HG02588 (cell line): ENCODE measurements at regions not wholly inside any gene's neighbourhood (a gene's known extent, or its start where the extent isn't known, plus 50 kb on each side); places are given as distances from the start of the nearest gene placed in this dataset.
"Not testable (repeated sequence)": the region's sequence is repeated elsewhere in the genome, so short reads cannot be mapped to it uniquely, and the experiment has no call there.

Experiments
- ATAC-seq: cut with Tn5 transposase; IDR thresholded peaks from one replicate; pipeline ENCODE4 v1.9.1; 2021; ENCODE audit warnings: mild to moderate bottlenecking, moderate library complexity; ENCODE audit not compliant: unreplicated experiment

DNA sequence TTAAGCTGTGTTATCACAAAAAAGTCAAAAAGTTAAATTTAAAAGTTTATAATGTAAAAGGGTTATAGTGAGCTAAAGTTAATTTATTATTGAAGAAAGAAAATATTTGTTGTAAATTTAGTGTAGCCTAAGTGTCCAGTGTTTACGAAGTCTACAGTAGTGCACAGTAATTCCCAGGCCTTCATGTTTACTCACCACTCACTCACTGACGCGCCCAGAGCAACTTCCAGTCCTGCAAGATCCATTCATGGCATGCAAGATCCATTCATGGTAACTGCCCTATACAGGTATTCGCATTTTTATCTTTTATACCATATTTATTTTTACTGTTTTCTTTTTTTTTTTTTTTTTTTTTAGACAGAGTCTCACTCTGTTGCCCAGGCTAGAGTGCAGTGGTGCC is 69.5 kb downstream of the TPRA1 start:
- no peak for ATAC-seq

DNA sequence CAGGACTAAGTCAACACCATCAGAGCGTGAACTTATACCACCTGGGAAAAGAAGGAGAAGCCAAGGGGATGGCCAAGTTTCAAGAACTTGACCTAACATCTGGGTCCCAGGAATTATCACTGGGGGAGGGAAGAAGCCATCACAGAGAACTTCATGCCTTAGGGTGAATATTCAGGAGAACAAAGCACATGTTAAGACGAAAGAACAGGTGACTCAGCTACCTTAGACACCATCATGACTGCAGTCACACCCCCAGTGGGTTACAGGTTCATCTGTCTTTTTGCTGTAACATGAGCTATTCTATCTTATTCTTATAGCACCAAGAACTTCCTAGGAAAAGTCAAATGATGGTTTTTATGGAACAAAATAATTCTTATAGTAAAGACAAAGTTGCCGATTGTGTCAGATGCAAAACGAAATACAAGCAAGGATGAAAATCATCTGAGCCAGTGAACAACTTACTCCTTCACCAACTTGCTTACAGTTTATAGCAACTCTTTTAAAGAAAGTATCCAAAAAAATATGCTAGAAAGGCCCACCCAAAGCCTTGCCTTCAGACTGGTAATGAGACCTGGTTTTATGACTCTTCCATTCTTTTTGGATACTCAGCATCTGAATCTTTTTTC is 72.0 kb downstream of the TPRA1 start:
- ATAC-seq = no peak

DNA sequence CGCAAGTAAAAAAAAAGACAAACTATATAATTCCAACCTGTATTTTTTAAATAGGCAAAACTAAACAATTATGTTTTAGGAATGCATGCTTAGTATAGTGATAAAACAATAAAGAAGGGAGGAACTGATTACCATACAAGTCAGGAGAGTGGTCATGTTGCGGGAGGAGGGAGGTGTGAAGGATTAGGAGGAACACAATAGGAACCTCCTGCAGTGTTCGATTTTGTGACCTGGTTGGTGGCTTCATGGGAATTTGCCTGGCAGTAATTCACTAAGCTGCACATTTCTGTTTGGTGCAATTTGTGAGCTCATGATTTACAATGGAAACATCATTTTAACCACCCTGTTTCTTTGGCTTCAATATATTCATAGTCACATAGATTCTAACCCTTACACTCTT is 78.3 kb downstream of the TPRA1 start:
- no peak for ATAC-seq

DNA sequence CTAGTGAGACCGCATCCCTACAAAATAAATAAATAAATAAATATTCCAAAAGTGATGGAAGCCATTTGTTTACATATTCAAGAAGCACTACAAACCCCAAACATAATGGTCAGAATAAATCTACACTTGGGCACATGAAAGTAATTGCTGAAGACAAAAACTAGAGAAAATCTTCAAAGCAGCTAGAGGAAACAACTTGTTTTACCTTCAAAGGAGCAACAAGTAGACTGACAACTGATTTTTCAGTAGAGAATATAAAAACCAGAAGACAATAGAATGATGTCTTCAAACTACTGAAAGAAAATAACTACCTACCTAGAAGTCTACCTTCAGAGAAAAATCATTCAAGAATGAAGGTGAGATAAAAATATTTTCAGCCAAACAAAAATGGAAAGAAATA is 89.4 kb downstream of the TPRA1 start:
- ATAC-seq = no peak

DNA sequence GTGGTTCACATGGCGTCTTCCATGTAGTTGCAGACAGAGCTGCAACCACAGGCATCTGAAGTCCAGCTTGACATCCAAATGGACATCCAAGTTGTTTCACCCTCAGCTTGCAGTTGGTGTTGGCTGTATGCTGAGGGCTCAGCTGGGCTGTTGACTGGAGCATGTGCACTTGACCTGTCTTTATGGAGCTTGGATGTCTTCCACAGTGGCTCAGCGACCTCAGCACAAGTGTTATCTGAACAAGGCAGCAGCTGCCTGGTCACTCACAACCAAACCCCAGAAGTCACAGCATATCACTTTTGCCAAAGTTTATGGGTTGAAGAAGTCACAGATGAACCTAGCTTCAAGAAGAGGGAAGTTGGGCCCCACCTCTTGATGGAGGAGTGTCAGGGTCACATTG is 92.9 kb downstream of the TPRA1 start:
- no peak for ATAC-seq

DNA sequence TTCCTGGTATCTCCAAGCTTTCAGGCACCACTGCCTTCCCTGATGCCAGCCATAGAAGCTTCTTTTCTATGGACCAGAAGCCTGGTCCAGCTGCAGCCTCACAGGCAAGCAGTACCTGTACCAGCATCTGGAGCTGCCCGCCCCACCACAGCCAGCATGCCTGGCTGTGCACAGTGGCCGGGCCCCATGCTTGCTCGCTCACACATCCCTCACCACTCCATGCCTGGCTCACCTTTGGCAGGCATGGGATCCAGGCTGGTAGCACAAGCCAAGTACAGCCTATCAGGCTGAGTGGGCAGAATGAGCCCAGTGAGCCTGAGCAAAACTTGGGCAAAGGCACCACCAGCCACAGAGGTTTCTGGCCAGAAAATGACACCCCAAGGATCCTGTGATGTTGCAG is 93.4 kb downstream of the TPRA1 start:
- no peak for ATAC-seq

DNA sequence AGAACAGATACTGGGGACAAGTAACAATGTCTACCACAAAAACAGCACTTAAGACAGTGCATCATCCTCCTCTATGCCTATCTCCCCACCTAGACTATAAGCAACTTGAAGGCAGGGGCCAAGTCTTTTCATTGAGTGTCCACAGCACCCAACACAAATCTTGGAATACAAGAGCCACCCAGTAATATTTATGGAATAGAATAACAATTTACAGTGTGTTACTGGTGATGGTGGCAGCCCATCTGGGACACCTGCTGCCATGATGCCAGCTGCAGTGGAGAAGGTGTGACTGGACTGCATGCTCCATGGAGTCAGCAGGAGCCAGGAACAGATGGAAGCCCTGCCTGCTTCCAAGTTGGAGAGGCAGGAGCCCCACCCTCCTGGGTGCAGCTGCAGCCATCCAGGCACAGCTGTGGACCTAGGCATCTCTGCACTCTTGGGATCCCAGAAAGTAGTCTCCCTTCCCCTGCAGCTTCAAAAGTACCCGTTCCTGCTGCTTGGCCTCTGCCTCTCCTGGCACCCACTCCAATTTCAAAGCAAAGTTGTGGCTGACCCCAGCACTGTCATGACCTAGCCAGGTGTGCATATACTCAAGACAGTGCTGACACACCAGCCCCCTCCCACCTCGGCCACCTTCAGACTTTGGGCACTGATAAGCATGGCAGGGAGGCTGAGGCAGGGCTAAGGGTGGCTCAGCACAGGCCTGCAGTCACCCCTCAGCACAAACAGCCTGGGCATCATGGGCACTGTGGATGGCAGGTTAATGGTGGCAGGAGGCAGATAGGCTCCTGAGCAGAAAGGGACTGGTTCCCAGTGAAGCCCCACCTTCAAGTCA is 94.5 kb downstream of the TPRA1 start:
- ATAC-seq = no peak

DNA sequence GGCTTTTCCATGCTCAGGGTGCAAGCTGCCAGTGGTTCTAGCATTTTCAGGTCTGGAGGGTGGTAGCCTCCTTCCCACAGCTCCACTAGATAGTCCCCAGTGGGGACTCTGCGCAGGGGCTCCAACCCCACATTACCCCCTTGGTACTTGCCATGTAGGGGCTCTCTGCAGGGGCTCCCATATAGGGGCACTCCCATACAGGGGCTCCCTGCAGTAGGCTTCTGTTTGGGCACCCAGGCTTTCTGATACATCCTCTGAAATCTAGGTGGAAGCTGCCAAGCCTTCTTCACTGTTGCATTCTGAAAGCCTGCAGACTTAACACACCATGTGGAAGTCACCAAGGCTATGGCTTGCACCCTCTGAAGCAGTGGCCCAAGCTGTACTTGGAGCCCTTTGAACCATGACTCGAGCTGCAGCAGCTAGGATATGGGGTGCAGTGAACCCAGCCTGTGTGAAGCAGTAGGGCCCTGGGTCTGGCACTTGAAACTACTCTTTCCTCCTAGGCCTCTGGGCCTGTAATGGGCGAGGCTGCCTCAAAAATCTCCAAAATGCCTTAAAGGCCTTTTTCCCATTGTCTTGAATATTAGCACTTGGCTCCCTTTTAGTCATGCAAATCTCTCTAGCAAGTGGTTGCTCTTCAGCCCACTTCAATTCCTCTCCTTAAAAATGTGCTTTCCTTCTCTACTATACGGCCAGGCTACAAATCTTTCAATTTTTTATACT is 96.4 kb downstream of the TPRA1 start:
- ATAC-seq = no peak

DNA sequence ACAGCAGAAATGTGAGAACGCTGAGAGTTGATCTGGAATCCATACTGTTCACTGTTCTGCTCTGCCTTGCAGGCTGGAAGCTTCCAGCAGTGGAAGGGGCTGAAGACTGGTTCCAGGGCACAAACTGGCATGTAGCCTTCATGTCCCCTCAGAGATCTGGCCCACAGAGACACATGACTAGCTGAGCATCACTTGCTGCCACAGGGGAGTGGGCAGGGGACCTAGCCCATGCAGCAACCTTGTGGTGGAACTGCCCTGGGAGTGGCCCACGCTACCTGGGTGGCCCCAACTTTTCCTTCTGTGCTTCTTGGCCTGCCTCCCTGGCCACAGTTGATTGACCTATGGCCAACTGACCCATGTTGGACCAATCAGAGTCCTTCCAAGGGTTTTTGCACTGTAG is 98.1 kb downstream of the TPRA1 start:
- ATAC-seq = no peak

DNA sequence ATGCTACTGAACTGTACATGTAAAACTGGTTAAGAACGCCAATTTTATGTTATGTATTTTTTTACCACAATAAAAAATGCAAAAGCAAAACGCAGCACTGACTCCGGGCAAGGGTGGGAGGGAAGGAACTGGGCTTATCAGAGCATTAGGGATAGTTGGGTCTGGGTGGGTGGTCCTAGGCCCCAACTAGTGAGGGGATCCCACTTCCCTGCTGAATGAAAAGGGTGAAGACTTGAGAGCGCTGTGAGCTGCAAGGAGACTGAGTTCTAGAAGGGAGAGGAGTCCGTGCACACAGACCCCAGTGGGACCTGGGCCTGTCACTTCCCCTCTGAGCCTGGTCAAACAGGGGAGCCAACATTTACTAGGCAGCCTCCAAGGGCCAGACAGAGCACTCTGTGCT is 98.6 kb downstream of the TPRA1 start:
- no peak for ATAC-seq

DNA sequence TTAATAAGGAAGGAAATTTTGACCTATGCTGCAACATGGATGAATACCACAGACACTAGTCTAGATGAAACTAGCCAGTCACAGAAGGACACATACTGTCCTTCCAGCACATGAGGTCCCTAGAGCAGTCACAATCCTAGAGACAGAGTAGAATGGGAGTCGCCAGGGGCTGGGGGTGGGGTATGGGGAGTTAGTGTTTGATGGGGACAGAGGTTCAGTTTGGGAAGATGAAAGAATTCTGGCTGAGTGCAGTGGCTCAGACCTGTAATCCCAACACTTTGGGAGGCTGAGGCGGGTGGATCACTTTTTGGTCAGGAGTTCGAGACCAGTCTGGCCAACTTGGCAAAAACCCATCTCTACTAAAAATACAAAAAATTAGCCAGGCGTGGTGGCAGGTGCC is 99.2 kb downstream of the TPRA1 start:
- ATAC-seq = no peak

DNA sequence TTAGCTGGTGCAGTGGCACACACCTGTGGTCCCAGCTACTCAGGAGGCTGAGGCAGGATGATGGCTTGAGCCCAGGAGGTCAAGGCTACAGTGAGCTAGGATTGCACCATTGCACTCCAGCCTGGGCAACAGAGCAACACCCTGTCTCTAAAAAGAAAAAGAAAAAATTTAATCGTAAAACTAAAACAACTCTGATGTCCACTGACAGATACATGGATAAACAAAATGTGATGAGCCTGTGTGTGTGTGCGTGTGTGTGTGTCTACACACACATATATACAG is 99.6 kb downstream of the TPRA1 start:
- not testable (repeated sequence) for ATAC-seq

DNA sequence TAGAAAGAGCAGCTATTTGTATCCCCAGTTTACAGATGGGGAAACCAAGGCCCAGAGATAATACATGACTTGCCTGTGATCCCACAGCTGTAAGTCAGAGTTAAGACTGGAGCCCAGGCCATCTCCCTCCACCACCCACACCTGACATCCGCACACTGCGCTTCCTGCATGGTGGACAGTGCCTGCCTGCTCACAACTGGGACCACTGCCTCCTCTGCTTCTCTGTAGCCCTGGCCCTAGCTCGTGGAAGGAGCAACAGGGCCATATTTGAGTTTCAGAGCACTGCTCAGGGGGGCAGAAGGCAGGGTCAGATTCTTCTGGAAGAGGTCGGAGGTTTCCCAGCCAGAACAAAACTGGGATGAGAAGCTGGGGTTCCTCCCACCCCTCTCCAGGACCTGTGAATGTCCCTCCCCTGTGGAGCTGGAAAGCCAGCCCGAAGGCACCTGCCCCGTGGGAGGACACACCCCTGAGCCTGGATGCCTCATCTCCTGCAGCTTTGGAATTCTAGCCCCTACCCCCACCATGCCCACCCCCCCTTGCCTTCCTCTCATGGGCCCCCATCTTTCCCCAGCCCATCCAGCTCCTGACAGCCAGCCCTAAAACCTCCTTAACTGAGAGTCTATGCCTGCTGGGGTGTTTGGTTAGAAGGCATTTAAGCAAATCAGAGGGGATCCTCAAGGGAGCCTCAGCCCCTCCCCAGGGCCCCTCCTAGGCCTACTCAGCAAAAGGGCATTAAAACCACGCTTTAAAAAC is 100.1 kb downstream of the TPRA1 start:
- no peak for ATAC-seq

DNA sequence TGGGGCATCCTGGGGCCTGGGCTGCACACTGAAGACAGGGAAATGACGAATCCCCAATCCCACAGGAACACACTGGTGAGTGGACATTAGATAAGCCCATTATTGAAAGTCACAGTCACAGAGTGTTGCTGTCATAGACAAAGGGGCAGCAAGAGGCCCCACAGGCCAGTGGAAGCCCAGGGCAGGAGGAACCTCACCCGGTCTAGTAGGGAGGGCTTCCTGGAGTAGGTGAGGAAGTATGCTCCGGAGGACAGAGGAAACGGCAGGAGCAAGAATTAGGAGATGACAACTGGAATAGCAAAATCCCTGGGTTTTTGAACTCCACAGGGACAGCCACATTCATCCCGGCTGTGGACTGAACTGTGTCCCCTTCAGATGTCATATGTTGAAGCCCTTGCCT is 101.2 kb downstream of the TPRA1 start:
- no peak for ATAC-seq

DNA sequence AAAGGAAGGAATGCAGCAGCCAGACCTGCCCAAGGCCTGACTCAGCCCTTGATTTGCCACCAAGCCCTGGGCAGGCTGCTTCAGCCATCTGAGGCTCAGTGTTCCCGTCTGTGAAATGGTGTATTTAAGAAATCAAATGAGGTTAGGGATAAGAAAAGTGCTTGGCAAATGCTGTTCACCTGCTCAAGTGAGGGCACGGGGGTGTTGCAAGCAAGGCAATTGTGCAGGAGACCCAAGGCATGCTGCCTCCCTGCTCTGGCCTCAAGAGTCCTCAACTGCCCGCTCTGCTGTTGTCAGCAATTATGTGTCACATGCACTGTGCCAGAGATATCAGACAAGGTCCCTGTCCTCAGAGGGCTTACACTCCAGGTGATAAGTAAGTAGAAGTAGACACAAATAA is 101.8 kb downstream of the TPRA1 start:
- ATAC-seq = no peak

DNA sequence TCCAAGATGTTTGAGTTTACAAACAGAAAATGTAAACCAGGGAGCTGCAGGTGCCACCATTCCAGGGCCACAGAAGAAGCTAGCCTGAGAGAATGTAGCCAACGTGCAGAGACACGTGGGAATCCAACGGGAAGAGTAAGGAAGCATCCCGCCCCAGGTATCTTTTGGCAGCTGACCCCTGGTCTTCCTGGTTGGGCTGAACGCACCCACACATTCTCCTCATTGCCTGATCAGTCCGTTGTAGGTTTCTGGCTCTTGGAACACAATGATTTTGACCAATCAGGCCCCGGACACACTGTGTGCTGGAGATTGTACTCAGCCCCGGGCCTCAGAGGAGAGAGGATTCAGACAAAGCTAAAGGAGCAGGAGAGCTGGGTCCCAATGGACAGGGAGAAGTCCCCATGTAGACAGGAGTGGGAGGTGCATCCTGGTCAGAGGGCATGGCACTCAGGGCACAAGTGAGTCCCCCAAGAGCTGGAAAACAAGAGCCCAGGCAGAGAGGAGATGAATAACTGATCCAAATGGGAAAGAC is 102.3 kb downstream of the TPRA1 start:
- no peak for ATAC-seq

DNA sequence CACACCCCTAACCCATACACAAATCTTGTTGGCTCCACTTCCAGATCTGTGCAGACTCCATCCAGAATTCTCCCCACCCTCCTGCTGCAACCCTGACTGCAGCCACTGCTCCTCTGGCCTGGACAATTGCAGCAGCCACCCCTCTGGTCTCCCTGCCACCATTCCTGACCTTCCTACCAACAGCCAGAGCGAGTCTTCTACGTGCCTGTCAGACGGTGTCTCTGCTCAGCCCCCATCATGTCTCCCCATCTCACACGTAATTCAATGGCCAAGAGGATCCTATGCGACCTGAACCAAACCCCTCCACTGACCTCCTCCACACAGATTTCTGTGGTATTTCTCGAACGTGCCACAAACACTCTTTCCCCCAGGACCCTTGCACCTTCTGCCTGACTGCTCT is 103.3 kb downstream of the TPRA1 start:
- no peak for ATAC-seq

DNA sequence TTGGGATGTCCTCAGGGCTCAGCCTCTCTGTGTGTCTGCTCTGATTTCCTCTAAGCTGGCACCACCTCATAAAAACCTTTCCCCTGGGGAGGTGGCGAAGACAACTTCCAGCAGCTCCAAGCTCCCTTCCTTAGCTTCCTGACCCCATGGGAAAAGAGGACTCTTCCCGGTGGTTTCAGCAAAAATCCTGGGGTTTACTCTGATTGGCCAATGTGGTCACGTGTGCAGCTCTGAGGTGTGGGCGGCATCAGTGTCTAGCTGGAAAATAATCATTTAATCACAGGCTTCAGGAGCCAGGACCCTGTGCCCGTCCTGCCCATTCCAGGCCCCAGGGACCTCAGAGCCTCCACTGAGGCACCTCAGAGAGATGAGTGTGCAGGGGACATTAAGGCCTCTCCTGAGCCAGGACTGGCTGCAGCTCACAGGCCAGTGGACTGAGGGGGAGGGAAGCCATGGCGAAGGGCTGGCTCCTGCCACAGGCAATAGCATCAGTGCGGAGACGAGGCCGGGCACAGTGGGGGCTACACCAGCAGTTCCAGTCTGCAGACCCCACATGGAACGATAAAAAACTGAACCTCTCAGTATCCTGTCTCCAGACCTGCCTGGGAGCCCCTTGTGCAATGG is 104.1 kb downstream of the TPRA1 start:
- ATAC-seq = no peak

DNA sequence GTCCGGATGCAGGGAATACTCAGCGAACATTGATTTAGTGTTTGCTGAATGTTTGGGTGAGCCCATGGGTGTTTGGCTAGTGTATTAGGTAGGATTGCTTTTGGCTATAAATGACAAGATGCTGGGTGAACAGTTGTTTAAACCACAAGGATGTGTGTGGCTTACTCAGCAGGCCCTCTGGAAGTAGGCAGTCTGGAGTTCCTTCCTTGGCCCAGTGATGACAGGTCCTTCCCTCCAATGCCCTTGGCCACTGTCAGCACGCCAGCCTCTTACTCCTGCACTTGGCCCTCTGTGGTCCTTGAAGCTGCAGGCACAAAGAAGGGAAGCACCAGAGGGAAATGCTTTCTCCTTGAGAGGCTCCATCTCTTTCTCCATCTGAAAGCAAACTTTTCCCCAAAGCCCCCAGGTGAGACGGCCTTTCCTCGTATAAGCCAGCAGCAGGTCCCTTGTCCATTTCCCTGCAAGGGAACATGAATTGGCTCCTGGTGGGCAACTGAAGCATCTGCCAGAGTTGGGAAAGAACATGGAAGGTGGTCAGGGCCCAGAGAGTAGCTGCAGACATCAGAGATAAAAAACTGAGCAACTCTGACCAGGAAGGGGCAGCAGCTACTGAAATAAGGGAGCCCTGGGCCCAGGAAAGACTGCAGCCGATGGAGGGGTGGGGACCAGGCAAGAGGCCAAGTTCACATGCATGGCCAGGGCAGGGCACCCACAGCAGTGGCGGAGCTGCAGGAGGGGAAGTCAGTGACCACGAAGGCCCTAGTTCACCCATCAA is 105.0 kb downstream of the TPRA1 start:
- no peak for ATAC-seq
